Ascending aorta (tissue), 2 donors: ENCODE measurements at regions not wholly inside any gene's neighbourhood (a gene's known extent, or its start where the extent isn't known, plus 50 kb on each side); places are given as distances from the start of the nearest gene placed in this dataset.

Source experiments
- DNase-seq, 2 donors: peaks; one replicate each; pipeline ENCODE4 v3.0.0-alpha.2; 2019; ENCODE audit warnings: low spot score in 2 of 2
- H3K27ac ChIP-seq, 2 donors: fragments of 200-600 bp; sonication (generic); one replicate each; pipeline ENCODE4 v1.5.1; 2016 to 2017; ENCODE audit warnings: mild to moderate bottlenecking in 1 of 2
- H3K27me3 ChIP-seq: fragments of 200-600 bp; sonication (generic); one replicate; pipeline ENCODE4 v1.5.1; 2017
- H3K36me3 ChIP-seq, 2 donors: fragments of 200-600 bp; sonication (generic); one replicate each; pipeline ENCODE4 v1.5.1; 2016
- H3K4me1 ChIP-seq, 2 donors: fragments of 200-600 bp; sonication (generic); one replicate each; pipeline ENCODE4 v1.5.1; 2016 to 2017; ENCODE audit warnings: mild to moderate bottlenecking in 1 of 2
- H3K4me3 ChIP-seq, 2 donors: fragments of 200-600 bp; sonication (generic); one replicate each; pipeline ENCODE4 v1.5.1; 2016 to 2017; ENCODE audit warnings: mild to moderate bottlenecking in 1 of 2
- H3K9me3 ChIP-seq, 2 donors: fragments of 200-600 bp; sonication (generic); one replicate each; pipeline ENCODE4 v1.5.1; 2016
- CTCF ChIP-seq, 3 experiments: fragments of 200-600 bp in 2 of 3; fragments of 450-650 bp in 1 of 3; sonication (generic) in 2 of 3; IDR thresholded peaks; one replicate each; pipeline ENCODE4 v1.5.1; 2016 to 2019; ENCODE audit warnings: antibody characterized with exemption in 3 of 3, mild to moderate bottlenecking in 1 of 3, moderate library complexity in 1 of 3
- intact Hi-C: fragments of 100-400 bp; cut with DNase I; formaldehyde crosslinking; loops from one replicate; pipeline ENCODE4 v1.15.1; 2023

- H3K36me3 ChIP-seq = no peaks in the 10 kb centered on the region
- H3K9me3 ChIP-seq = no peaks in the 10 kb centered on the region
- no peak for DNase-seq
- H3K27me3 ChIP-seq = no peaks in the 10 kb centered on the region
- no peak overlapping the region for H3K4me3 ChIP-seq
- no peak overlapping the region for H3K27ac ChIP-seq
- H3K4me1 ChIP-seq = no peaks in the 10 kb centered on the region
- TF ChIP-seq CTCF (IDR thresholded peaks at IDR 0.05) = no peak
- intact Hi-C loops = no loop called here
These were observed 65.7 kb downstream of the TMEM18 start for GRCh38 chr2:611519-611918.

GRCh38 chr2:610491-610890, 66.7 kb downstream of the TMEM18 start:
- intact Hi-C loops = no loop called here
- no peaks in the 10 kb centered on the region for H3K9me3 ChIP-seq
- no peak for DNase-seq
- H3K27ac ChIP-seq = no peak overlapping the region
- no peaks in the 10 kb centered on the region for H3K4me1 ChIP-seq
- H3K27me3 ChIP-seq = no peaks in the 10 kb centered on the region
- TF ChIP-seq CTCF (IDR thresholded peaks at IDR 0.05) = no peak
- H3K4me3 ChIP-seq = no peak overlapping the region
- H3K36me3 ChIP-seq = no peaks in the 10 kb centered on the region

- no peak for DNase-seq
- Histone ChIP-seq H3K36me3 (no peaks in the 10 kb centered on the region), H3K9me3 (no peaks in the 10 kb centered on the region), H3K27me3 (no peaks in the 10 kb centered on the region), H3K27ac (no peak overlapping the region), H3K4me1 (no peaks in the 10 kb centered on the region), H3K4me3 (no peak overlapping the region)
- no peak for TF ChIP-seq CTCF (IDR thresholded peaks at IDR 0.05)
- intact Hi-C loops = no loop called here
These were observed 67.3 kb downstream of the TMEM18 start for GRCh38 chr2:609881-610280.

GRCh38 chr2:609449-609848, 67.8 kb downstream of the TMEM18 start:
- no peaks in the 10 kb centered on the region for H3K36me3 ChIP-seq
- H3K9me3 ChIP-seq = no peaks in the 10 kb centered on the region
- TF ChIP-seq CTCF (IDR thresholded peaks at IDR 0.05) = no peak
- H3K27ac ChIP-seq = no peak overlapping the region
- H3K4me3 ChIP-seq = no peak overlapping the region
- no peaks in the 10 kb centered on the region for H3K4me1 ChIP-seq
- no peak for DNase-seq
- H3K27me3 ChIP-seq = no peaks in the 10 kb centered on the region
- intact Hi-C loops = no loop called here

GRCh38 chr2:608711-609110, 68.5 kb downstream of the TMEM18 start:
- intact Hi-C loops = no loop called here
- no peak overlapping the region for H3K27ac ChIP-seq
- no peaks in the 10 kb centered on the region for H3K27me3 ChIP-seq
- H3K9me3 ChIP-seq = no peaks in the 10 kb centered on the region
- no peak for DNase-seq
- H3K36me3 ChIP-seq = no peaks in the 10 kb centered on the region
- H3K4me1 ChIP-seq = no peaks in the 10 kb centered on the region
- no peak overlapping the region for H3K4me3 ChIP-seq
- no peak for TF ChIP-seq CTCF (IDR thresholded peaks at IDR 0.05)

- Histone ChIP-seq H3K36me3 (no peaks in the 10 kb centered on the region), H3K4me3 (no peak overlapping the region), H3K9me3 (no peaks in the 10 kb centered on the region), H3K27ac (no peak overlapping the region), H3K4me1 (no peaks in the 10 kb centered on the region), H3K27me3 (no peaks in the 10 kb centered on the region)
- no peak for TF ChIP-seq CTCF (IDR thresholded peaks at IDR 0.05)
- intact Hi-C loops = no loop called here
- no peak for DNase-seq
These were observed 68.9 kb downstream of the TMEM18 start for GRCh38 chr2:608297-608696.
